Activated CD8-positive, alpha-beta T cell treated with anti-CD3 and anti-CD28 coated beads for 36 hours (primary cell): ENCODE measurements at regions not wholly inside any gene's neighbourhood (a gene's known extent, or its start where the extent isn't known, plus 50 kb on each side); places are given as distances from the start of the nearest gene placed in this dataset.

Experiments used
- ATAC-seq: fragments of 200-7000 bp; cut with Tn5 transposase; one replicate; pipeline ENCODE4 v1.10.0; 2021; ENCODE audit warnings: mild to moderate bottlenecking, moderate library complexity
- CTCF ChIA-PET: fragments of 350-600 bp; sonication (Branson Sonifier 250); formaldehyde crosslinking; loops from one replicate; lab custom pipeline; 2021; ENCODE audit warnings: antibody characterized with exemption; lab: Charles Lee
- POLR2A ChIA-PET: fragments of 350-600 bp; sonication (Branson Sonifier 250); formaldehyde crosslinking; loops from one replicate; lab custom pipeline; 2021; ENCODE audit warnings: antibody characterized with exemption; lab: Charles Lee
- DNase-seq: peaks from one replicate; pipeline ENCODE4 v3.0.0-alpha.2; 2020
- H3K27ac Mint-ChIP-seq: one replicate; pipeline ENCODE4 v1.8.0; 2021; ENCODE audit warnings: mild to moderate bottlenecking, mixed read lengths
- H3K27me3 Mint-ChIP-seq: one replicate; pipeline ENCODE4 v1.8.0; 2021; ENCODE audit warnings: mixed read lengths
- H3K36me3 Mint-ChIP-seq: one replicate; pipeline ENCODE4 v1.8.0; 2021; ENCODE audit warnings: low read depth, mixed read lengths
- H3K4me1 Mint-ChIP-seq: one replicate; pipeline ENCODE4 v1.8.0; 2021; ENCODE audit warnings: low read depth, mixed read lengths
- H3K4me3 Mint-ChIP-seq: one replicate; pipeline ENCODE4 v1.8.0; 2021; ENCODE audit warnings: mild to moderate bottlenecking, moderate library complexity, mixed read lengths
- H3K9me3 Mint-ChIP-seq: one replicate; pipeline ENCODE4 v1.8.0; 2021; ENCODE audit warnings: mixed read lengths
- CTCF ChIP-seq: fragments of 200-600 bp; IDR thresholded peaks from one replicate; pipeline ENCODE4 v1.8.0; 2022; ENCODE audit warnings: antibody characterized with exemption, mild to moderate bottlenecking
- intact Hi-C: fragments of 100-400 bp; cut with micrococcal nuclease; formaldehyde crosslinking; loops from one replicate; pipeline ENCODE4 v1.10.0; 2022

- no peak for DNase-seq
- Mint-ChIP-seq H3K27ac (no peak overlapping the region), H3K9me3 (no peaks in the 10 kb centered on the region), H3K4me3 (no peak overlapping the region), H3K4me1 (no peaks in the 10 kb centered on the region), H3K36me3 (no peaks in the 10 kb centered on the region), H3K27me3 (no peaks in the 10 kb centered on the region)
- ChIA-PET POLR2A (no interaction called here), CTCF (no interaction called here)
- intact Hi-C loops, result no loop called here
- no peak for ATAC-seq
- TF ChIP-seq CTCF, result no peak
Measured at GRCh38 chr2:6446938-6447608, 418.6 kb downstream of the CMPK2 start.

GRCh38 chr2:6448893-6449292 lies 416.8 kb downstream of the CMPK2 start:
- H3K36me3 Mint-ChIP-seq, result no peaks in the 10 kb centered on the region
- ChIA-PET CTCF (no interaction called here), POLR2A (no interaction called here)
- H3K27ac Mint-ChIP-seq, result no peak overlapping the region
- intact Hi-C loops, result no loop called here
- TF ChIP-seq CTCF, result no peak
- DNase-seq (no peak), ATAC-seq (no peak)
- H3K27me3 Mint-ChIP-seq, result no peaks in the 10 kb centered on the region
- H3K4me1 Mint-ChIP-seq, result no peaks in the 10 kb centered on the region
- H3K9me3 Mint-ChIP-seq, result no peaks in the 10 kb centered on the region
- no peak overlapping the region for H3K4me3 Mint-ChIP-seq

GRCh38 chr2:6449343-6449742 lies 416.4 kb downstream of the CMPK2 start:
- no peak for ATAC-seq
- H3K27ac Mint-ChIP-seq, result no peak overlapping the region

GRCh38 chr2:6452702-6453481 lies 412.8 kb downstream of the CMPK2 start:
- intact Hi-C loops, result no loop called here
- H3K36me3 Mint-ChIP-seq, result no peaks in the 10 kb centered on the region
- H3K27ac Mint-ChIP-seq, result no peak overlapping the region
- ChIA-PET POLR2A (no interaction called here), CTCF (no interaction called here)
- no peak for TF ChIP-seq CTCF
- H3K4me1 Mint-ChIP-seq, result no peaks in the 10 kb centered on the region
- no peak for DNase-seq
- no peaks in the 10 kb centered on the region for H3K9me3 Mint-ChIP-seq
- H3K27me3 Mint-ChIP-seq, result no peaks in the 10 kb centered on the region
- no peak overlapping the region for H3K4me3 Mint-ChIP-seq
- ATAC-seq, result no peak

More at GRCh38 chr2:6449343-6449742, 416.4 kb downstream of the CMPK2 start:
- intact Hi-C loops, result no loop called here
- Mint-ChIP-seq H3K4me1 (no peaks in the 10 kb centered on the region), H3K27me3 (no peaks in the 10 kb centered on the region), H3K36me3 (no peaks in the 10 kb centered on the region), H3K9me3 (no peaks in the 10 kb centered on the region), H3K4me3 (no peak overlapping the region)
- ChIA-PET POLR2A (no interaction called here), CTCF (no interaction called here)
- no peak for TF ChIP-seq CTCF
- no peak for DNase-seq

GRCh38 chr2:6454286-6454990 lies 411.3 kb downstream of the CMPK2 start:
- H3K27me3 Mint-ChIP-seq, result no peaks in the 10 kb centered on the region
- no peak for TF ChIP-seq CTCF
- no peaks in the 10 kb centered on the region for H3K9me3 Mint-ChIP-seq
- POLR2A ChIA-PET, result interaction anchor here (0.7 kb wide), 1 partner anchor 153 kb away, joined by 3 read pairs; no protein-coding TSS in a partner anchor
- H3K4me3 Mint-ChIP-seq, result no peak overlapping the region
- DNase-seq, result no peak
- ATAC-seq, result no peak
- H3K27ac Mint-ChIP-seq, result no peak overlapping the region
- intact Hi-C loops, result no loop called here
- H3K36me3 Mint-ChIP-seq, result no peaks in the 10 kb centered on the region
- H3K4me1 Mint-ChIP-seq, result no peaks in the 10 kb centered on the region
- CTCF ChIA-PET, result no interaction called here
